Stimulated activated CD4-positive, alpha-beta T cell treated with anti-CD3 and anti-CD28 coated beads, Interleukin-2, amount 100 ng/mL, for 48 hours (primary cell): ENCODE measurements at regions not wholly inside any gene's neighbourhood (a gene's known extent, or its start where the extent isn't known, plus 50 kb on each side); places are given as distances from the start of the nearest gene placed in this dataset.
"Not testable (repeated sequence)": the region's sequence is repeated elsewhere in the genome, so short reads cannot be mapped to it uniquely, and the experiment has no call there.

Source experiments
- DNase-seq, 2 donors: peaks; one replicate each; pipeline ENCODE4 v3.0.0-alpha.2; 2020

DNA sequence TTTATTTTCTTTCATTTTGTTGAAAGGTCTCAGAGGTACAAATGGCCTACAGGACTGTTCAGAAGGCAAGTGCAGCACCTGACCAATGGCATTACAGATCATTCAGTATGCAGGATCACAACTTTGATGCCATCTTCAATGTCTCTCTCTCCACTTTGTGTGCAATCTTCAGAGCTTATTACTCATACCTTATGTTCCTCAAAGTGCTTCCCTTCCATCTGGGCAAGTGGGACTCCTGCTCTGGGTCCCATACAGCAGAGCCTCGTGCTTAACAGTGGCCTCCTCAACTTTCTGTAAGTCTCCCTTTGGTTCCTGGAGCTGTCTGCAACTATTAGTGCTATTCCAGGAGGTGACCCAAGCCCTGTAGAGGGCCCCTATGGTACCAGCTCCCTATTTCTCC lies 358.4 kb upstream of the RPS23 start:
- DNase-seq, result no peak

DNA sequence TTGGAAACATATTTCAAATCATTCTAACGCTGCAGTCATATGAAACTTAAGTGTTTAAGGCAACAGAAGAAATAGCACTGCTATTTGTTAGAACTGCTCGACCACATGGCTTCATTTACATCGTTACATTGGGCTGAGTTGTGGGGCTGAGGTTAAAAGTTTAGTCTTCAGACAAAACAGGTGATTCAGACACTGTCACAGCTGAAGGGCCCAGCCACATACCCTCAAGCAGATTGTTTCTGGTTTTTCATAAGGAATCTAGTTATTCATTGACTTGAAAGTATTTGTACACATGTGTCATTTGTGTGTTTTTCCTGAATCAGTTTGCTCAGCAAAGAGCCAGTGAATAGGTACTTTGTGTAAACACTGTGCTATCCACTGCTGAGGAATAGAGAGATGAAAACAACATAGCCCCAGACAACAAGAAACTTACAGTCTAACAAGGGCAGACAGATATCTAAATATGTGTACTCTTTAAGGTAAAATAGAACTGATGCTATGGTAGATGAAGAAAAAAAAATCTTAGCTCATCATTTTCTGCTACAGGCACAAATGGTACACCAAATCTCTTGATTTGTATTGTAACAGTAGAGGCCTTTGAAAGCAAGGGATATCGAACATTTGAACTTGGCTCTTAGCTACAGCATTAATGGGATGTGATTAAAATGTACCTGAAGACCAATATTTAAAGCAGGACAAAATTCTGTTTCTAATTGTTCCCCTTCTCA lies 357.6 kb upstream of the RPS23 start:
- DNase-seq, result no peak

DNA sequence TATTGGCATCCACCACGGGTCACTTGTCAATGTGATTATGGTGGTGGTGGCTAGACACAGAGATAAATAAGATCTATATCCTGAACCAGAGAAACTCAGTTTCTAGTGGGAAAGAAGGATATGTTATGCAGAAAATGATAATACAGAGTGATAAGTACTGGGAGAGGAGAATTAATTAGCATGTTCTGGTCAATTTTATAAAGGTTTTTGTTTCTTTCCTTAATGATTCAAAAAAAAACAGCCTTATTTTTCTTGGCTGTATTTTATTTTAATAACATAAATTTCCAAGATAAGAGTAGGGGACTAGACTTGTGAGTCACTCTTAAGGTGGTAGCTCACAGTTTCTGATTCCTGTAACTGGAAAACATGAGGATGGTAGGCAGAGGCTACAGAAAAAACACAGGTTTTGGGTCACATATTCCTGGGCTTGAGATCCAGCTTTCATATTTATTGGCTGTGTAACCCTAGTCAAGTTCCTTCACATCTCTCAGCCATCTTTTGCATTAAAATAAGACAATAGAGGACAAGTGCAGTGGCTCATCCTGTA lies 350.3 kb upstream of the RPS23 start:
- DNase-seq, result no peak

DNA sequence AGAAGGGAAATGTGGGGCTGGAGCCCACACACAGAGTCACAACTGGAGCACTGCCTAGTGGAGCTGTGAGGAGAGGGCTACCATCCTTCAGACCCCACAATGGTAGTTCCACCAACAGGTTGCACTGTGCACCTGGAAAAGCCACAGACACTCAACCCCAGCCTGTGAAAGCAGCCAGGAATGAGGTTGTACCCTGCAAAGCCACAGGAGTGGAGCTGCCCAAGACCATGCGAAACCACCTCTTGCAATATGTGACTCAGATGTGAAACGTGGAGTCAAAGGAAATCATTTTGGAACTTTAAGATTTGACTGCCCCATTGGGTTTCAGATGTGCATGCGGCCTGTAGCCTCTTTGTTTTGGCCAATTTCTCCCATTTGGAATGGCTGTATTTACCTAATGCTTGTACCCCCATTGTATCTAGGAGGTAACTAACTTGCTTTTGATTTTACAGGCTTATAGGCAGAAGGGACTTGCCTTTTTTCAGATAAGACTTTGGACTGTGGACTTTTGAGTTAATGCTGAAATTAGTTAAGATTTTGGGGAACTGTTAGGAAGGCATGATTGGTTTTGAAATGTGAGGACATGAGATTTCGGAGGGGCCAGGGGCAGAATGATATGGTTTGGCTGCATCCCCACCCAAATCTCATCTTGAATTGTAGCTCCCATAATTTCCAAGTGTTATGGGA lies 348.9 kb upstream of the RPS23 start:
- DNase-seq, result not testable (repeated sequence)

DNA sequence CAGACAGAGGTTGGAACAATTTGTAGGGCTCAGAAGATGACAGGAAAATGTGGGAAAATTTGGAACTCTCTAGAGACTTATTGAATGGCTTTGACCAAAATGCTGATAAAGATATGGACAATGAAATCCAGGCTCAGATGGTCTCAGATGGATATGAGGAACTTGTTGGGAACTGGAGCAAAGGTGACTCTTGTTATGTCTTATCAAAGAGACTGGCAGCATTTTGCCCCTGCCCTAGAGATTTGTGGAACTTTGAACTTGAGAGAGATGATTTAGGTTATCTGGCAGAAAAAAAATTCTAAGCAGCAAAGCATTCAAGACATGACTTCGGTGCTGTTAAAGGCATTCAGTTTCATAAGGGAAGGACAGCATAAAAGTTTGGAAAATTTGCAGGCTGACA lies 347.9 kb upstream of the RPS23 start:
- DNase-seq, result not testable (repeated sequence)

DNA sequence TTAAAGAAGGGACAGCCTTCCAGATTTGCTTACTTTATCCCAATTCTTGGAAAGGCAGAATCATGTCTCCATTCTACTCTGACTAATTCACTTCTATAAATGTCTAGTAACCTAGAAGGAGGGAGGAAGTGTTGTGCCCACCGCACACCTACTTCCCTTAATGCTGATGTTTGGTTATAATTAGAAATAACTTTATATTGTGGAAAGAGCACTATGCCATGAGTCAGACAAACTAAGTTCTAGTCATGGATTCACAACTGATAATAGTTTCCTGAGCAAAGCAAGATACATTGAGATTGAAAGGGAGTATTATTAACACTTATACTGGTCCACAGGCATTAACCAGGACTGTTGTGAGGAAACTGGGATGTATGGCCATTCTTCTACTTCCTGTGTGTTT lies 345.9 kb upstream of the RPS23 start:
- no peak for DNase-seq

DNA sequence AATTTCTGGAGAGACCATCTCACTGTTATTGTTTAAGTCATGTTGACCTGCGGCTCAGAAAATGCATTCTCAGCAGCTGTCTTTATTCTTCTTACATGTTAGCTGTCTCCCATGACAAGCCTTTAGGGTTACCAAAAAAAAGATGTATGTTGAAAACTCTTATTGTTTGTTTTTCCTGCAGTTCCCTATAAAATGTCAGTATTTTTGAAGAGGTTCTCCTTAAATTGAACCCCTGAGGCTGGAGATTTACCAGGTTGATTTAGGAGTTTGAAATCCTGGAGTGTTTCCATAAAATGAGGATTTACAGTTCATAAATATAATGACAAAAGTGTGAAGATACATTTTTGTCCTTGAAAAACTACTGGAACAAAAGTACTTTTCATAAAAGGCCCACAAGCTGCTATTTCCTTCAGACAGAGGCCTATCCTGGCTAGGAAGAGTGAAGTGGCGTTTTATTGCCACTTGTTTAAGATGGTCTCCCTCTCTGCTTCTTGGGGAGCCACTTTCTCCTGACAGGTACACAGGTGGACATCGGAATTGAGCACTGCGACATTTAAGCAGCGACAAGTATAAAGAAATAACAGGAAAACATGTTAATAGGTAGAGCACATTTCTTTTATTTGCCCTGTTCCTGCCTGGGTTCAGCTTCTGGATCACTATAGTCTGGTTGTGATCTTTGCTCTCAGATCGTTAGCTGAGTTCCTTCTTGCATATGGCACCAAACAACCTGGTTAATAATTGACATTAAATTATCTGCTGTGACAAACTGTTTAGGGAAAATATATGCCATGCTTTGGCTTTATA lies 344.8 kb upstream of the RPS23 start:
- DNase-seq, result no peak

DNA sequence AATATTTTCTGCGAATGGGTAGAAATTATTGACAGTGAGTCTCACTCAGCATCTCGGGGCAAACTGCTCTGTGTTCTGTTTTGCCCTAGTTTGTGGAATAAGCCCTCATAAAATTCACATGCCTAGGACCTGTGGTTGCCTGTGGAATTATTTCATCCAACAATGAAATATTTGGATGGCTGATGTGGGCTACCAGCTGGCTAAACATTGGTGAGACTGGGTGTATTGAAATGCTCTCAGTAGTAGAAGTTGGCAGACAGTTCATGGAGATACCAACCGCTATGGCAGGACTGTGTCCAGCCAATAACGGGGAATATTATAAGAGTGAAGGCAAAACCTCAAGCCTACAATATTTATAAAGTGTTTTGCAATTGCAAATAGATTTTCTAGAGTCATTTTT lies 344.1 kb upstream of the RPS23 start:
- no peak for DNase-seq

DNA sequence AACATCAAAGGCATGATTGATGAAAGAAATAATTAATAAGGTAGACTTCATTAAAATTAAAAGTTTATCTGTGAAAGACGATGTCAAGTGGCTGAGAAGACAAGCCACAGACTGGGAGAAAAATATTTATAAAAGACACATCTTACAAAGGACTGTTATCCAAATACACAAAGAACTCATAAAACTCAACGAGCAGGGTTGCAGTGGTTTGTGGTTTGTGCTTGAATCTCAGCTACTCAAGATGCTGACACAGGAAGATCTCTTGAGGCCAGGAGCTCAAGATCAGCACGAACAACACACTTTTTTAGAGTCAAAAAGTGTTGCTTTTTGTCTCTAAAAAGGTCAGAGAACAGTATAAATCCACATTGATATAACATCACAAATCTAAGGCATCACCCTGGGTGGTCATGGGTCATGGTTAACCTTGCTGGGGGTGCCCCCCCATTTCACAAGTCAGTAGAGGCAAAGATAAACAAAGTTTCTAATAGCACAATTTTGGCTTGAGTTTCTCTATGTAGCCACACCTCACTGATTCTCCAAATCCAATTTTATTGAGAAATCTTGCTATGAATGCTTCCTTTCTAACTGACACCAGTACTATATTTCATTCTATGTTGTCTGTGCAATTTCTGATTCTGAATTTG lies 342.9 kb upstream of the RPS23 start:
- DNase-seq, result no peak

DNA sequence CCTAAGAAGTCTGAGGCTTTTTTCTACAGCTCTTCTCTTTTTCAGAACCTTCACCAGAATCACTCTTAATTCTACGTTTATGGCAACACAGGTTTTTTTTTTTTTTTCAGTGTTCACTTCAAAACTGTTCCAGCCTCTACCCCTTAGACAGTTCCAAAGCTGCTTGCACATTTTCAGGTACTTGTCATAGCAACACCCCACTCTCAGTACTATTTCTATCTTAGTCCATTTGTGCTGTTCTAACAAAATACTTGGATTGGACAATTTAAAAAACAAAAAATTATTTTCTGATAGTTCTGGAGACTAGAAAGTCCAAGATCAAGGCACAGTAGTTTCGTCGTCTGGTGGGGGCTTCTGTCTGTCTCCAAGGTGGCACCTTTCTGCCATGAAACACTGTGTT lies 340.9 kb upstream of the RPS23 start:
- no peak for DNase-seq

DNA sequence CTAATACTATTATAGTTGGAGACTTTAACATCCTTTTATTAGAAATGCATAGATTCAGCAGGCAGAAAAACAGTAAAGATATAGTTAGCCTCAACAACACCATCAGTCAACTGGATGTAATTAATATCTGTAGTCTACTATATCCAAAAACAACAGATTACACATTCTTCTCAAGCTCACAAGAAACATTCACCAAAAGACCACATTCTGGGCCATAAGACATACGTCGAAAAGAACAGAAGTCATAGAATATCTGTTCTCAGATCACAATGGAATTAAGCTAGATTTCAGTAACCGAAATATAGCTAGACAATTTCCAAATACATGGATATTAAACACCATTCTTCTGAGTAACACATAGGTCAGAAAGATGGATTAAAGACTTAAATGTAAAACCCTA lies 336.6 kb upstream of the RPS23 start:
- no peak for DNase-seq

DNA sequence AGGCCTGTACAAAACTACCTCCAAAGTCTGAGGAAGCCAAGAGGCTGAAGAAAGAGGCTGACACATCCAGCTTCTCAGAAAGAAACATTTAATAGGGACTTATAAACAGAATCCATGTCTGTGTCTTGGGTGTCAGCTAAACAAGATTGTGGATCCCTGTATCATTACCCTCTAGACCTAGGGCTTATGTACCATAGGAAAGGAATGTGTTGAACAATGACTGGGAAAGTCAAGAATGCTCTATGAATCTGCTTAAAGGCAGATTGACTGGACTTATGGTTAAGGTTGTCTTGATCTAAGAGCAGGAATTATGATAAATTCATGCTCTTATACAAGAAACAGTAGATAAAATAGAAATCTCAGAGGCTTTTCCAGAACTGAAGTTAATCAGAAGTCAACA lies 335.7 kb upstream of the RPS23 start:
- no peak for DNase-seq

DNA sequence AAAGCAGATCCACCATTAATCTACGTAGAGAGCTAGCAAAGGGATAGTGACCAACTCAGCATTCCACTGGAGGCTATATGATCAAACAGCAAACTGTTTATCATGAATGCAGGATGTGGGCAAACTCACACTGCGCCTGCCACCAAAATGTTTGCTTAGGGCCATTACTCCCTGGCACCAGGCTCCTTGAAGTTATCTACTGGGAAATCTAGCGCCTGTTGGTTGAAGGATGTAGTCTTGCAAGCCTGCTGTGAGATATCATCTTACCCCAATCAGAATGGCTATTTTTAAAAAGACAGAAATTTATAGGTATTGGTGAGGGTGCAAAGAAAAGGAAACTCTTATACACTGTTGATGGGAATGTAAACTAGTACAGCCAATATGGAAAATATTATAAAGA lies 332.5 kb upstream of the RPS23 start:
- DNase-seq, result no peak

DNA sequence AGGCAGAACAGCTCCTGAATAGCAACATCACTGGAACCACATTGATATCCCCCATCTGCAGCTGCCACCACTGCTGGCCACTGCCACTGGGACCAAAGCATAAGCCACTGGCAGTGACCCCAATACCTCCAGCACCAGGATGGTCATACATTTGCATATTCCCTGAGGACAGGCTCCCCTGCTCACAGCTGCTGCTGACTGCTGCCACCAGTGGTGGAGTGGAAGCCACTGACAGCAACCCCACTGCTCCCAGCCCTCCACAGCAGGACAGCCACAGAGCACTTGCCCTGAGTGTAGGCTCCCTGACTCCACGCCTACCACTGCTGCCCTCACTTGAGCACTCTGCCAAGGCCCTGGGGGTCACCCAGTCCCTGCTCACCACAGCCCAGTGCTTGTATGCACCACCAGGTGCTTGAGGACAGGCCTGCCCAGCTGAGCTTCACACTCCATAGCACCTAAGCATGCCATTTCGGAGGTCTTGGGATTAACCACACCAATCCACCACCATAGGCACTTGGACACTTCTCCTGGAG lies 327.4 kb upstream of the RPS23 start:
- DNase-seq, result no peak

DNA sequence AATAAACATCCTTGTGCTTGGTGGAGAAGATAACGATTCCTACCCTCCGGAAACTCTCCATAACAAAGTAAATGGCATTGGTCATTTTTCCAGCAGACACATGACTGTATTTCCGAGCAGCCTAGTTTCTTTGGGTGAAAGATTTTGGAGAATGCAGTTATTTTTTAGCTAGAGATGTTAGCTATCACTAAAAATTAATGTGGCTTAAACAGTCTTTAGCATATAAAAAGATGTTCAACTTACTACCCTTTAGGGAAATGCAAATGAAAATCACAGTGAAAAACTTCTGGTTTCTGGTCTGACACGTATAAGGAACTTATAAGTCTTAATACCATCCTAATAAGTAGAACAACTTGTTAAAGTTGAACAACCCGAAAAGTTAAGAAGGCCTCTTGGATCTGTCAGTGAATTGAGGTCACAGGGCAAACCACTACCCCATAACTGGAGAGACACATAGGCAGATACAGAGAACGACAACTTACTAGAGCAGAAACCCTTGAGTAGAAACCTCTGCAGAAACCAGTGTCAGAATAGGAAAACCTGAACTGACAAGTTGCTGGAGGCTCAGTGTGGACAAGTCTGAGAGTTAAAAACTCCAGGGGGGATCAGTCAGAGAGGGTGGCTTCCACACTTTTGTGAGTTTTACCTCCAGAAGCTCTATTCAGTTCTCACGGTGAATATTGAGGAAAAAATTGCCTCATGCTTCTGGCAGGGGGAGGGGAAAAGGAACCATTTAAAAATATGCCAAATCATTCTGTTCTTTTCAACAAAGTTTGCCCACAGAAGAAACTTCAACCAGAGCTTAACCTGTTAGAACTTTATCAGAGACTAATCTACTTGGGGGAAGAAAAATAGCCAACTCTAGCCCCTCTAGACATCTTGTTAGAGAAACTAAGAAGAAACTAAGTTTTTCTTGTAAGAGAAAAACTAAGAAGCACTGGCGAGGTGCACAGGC lies 325.2 kb upstream of the RPS23 start:
- no peak for DNase-seq

DNA sequence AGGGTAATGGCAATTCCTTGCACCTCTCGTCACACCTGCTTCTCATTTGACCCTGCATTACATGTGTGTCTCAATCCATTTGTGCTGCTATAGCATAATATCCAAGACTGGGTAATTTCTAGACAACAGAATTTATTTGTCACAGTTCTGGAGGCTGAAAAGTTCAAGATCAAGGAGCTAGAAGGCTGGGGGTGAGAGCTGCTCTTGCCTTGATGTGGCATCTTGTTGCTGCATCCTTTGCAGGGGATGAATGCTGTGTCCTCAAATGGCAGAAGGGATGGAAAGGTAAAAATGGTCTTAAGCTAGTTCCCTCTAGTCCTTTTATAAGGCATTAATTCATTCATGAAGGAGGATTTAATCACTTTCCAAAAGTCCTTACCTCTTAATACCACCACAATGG lies 323.7 kb upstream of the RPS23 start:
- no peak for DNase-seq

DNA sequence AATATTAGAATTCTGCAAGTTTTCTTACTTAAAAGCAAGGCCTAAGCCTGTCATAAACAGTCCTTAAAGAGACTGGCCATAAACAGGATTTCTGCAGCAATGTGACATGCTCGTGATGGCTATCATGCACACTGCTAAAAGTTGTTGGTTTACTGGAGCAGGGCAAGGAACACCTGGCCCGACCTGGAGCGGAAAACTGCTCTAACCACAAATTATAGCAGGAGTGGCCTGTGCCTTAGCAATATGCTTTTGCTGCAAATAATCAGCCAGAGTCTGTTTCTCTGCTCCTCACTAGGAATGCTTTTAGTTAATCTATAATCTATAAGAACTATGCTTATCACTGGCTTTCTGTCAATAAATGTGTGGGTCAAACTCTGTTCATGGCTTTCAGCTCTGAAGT lies 322.9 kb upstream of the RPS23 start:
- DNase-seq, result no peak

DNA sequence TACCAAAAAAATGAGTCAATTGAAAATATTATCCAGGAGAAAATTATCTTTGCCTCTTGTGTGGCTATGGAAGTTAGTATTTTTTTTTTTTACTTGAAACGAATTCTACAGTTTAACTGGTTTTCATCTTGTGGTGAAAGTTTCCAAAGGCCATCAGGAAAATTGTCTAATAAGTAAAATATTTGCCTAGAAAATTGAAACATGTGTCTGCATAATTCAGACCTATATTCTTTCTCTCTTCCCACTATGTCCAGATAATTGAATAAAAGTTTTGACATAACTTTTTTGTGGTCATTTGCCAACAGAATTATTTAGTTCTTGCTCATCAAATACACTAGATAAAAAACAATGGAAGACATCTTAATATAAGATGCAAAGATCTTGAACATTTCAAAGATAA lies 321.5 kb upstream of the RPS23 start:
- no peak for DNase-seq

DNA sequence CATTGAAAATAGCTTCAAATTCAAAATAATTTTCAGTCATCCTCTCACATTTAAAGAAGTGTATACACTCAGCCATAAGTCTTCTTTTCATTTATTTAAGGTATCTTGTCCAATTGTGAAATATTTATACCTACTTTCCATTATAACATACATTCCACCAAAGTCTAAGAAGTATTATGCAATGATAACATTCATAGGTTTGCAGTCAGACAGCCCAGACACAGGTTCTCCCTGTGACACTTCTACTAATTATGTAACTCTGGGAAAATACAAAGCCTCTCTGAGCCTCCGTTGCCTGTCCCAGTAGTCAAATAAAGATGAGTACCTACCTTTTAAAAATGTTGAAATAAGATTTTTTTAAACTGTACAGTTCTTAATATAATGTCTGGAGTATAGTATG lies 320.9 kb upstream of the RPS23 start:
- no peak for DNase-seq

DNA sequence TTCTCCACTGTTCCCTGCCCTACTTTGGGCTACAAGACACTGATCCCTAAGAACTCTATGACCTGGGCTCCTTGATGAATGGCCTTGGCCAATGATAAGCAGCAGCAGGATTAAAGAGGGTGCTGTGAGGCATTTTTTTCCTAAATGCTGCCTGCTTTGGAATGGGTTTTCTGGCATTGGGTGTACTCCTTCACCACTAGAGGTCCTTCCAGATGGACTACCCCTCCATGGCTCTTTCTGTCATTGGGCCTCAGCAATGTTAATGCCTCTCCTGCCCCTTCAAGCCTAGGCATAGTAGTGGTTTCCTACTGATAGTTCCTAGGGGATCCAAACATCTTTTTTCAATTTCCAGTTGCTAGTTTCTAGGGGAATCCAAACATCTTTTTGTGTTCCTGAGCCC lies 319.3 kb upstream of the RPS23 start:
- no peak for DNase-seq

DNA sequence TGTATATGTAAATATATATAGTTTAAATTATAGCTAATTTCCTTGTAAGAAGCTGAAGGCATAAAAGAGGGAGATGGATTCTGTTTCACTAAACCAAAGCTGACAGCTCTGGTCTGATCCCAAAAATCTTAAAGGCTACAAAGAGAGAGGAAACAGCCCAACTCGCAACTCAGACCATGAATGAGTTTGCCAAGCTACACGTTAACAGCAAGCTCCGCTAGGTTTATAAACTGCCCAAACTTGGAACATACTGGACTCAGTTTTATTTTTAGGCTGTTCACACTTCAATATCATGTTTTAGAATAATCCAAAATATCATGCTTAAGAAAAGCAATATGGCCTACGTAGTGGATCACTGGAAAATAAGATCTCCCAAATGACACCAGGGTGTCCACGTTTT lies 318.3 kb upstream of the RPS23 start:
- DNase-seq, result no peak

DNA sequence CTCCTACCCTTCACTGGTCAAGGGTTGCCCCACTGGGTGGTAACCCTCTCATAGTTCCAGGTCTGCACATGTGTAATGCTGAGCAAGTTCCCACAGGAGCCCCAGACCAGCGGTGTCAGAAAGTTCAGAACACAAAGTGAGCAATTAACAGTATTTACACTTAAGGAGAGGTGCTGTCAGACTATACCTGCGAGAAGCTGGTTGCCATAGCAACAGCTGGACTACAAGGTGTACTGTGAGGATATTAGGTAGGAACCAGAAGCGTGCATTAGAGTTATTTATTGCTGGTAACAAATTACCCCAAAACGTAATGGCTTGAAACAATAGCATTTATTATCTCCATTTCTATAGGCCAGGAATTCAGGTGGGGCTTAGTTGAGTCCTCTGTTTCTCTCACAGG lies 317.0 kb upstream of the RPS23 start:
- DNase-seq, result no peak
